GM12874 (cell line): ENCODE measurements at regions not wholly inside any gene's neighbourhood (a gene's known extent, or its start where the extent isn't known, plus 50 kb on each side); places are given as distances from the start of the nearest gene placed in this dataset.

Source experiments
- CTCF ChIP-seq: IDR thresholded peaks from 2 replicates; pipeline ENCODE4 v1.5.1; 2011; ENCODE audit warnings: low read depth, mild to moderate bottlenecking, control low read depth, low read length, moderate library complexity; ENCODE audit not compliant: insufficient read depth

DNA sequence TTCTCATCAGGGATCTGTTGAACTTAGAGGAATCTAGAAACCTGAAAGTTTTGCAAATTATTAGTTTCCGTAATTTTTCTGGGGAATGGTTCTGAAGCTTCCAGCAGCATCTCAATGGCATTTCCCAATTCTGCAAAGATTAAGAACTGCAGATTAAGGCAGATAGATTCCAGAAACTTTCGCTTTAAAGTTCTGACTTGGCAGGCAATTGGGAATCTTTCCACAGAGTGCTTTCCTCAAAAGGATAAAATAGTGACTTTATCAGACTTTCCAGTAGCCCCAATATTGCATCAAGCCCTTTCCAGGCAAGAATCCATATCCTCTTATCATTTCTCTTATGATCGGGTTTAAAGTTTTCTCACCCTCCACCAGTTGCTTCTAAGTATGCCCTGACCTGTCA is 261.1 kb downstream of the FNDC1 start:
- no peak for TF ChIP-seq CTCF

GRCh38 chr6:159429433-159429832 is 260.2 kb downstream of the FNDC1 start:
- no peak for TF ChIP-seq CTCF

- no peak for TF ChIP-seq CTCF
These were observed 258.6 kb downstream of the FNDC1 start for GRCh38 chr6:159427771-159428170.

- no peak for TF ChIP-seq CTCF
These were observed 258.1 kb downstream of the FNDC1 start for GRCh38 chr6:159427335-159427734.

- no peak for TF ChIP-seq CTCF
These were observed 256.2 kb downstream of the FNDC1 start for GRCh38 chr6:159425421-159425820.

GRCh38 chr6:159422041-159422984 is 253.1 kb downstream of the FNDC1 start:
- no peak for TF ChIP-seq CTCF

GRCh38 chr6:159421586-159421985 is 252.4 kb downstream of the FNDC1 start:
- TF ChIP-seq CTCF: no peak
